CD8-positive, alpha-beta memory T cell (primary cell): ENCODE measurements at regions not wholly inside any gene's neighbourhood (a gene's known extent, or its start where the extent isn't known, plus 50 kb on each side); places are given as distances from the start of the nearest gene placed in this dataset.
A peak's percentile ranks its signal among the peaks of the same experiment; 100 is the strongest.

Experiments used
- CTCF ChIA-PET: fragments of 350-600 bp; sonication (Branson Sonifier 250); formaldehyde crosslinking; loops from one replicate; lab custom pipeline; 2021; ENCODE audit warnings: antibody characterized with exemption; lab: Charles Lee
- POLR2A ChIA-PET: fragments of 350-600 bp; sonication (Branson Sonifier 250); formaldehyde crosslinking; loops from one replicate; lab custom pipeline; 2021; ENCODE audit warnings: antibody characterized with exemption; lab: Charles Lee
- DNase-seq, 5 donors: peaks; one replicate each; pipeline versions ENCODE4 v3.0.0 to v3.0.0-alpha.2; 2020 to 2022; ENCODE audit warnings: mixed read lengths in 1 of 5
- H3K27ac ChIP-seq: one replicate; pipeline ENCODE4 v1.7.0; 2013; ENCODE audit warnings: low read depth, mild to moderate bottlenecking, low read length, moderate library complexity
- H3K27me3 ChIP-seq: 2 replicates; pipeline ENCODE4 v1.7.0; 2013; ENCODE audit warnings: low read length, mild to moderate bottlenecking; ENCODE audit not compliant: insufficient read depth, poor library complexity, severe bottlenecking
- H3K36me3 ChIP-seq: 2 replicates; pipeline ENCODE4 v1.7.0; 2013; ENCODE audit warnings: mild to moderate bottlenecking, low read length, moderate library complexity; ENCODE audit not compliant: insufficient read depth
- H3K4me1 ChIP-seq: 2 replicates; pipeline ENCODE4 v1.7.0; 2013; ENCODE audit warnings: mild to moderate bottlenecking, low read length, moderate library complexity; ENCODE audit not compliant: insufficient read depth
- H3K4me3 ChIP-seq: 2 replicates; pipeline ENCODE4 v1.7.0; 2013; ENCODE audit warnings: mild to moderate bottlenecking, low read length
- H3K9me3 ChIP-seq: 2 replicates; pipeline ENCODE4 v1.7.0; 2013; ENCODE audit warnings: mild to moderate bottlenecking, low read length
- H3K27ac Mint-ChIP-seq, 8 donors: one replicate each; pipeline ENCODE4 v1.8.0; 2020 to 2021; ENCODE audit warnings: mixed read lengths in 8 of 8, mild to moderate bottlenecking in 6 of 8, inconsistent platforms in 3 of 8, moderate library complexity in 3 of 8
- H3K27me3 Mint-ChIP-seq, 2 donors: one replicate each; pipeline ENCODE4 v1.8.0; 2020 to 2021; ENCODE audit warnings: mixed read lengths in 2 of 2, mild to moderate bottlenecking in 1 of 2, moderate library complexity in 1 of 2
- H3K36me3 Mint-ChIP-seq, 3 donors: one replicate each; pipeline ENCODE4 v1.8.0; 2020 to 2021; ENCODE audit warnings: mixed read lengths in 3 of 3, inconsistent platforms in 1 of 3, mild to moderate bottlenecking in 1 of 3
- H3K4me1 Mint-ChIP-seq, 3 donors: one replicate each; pipeline ENCODE4 v1.8.0; 2020 to 2021; ENCODE audit warnings: mixed read lengths in 3 of 3, inconsistent platforms in 1 of 3, mild to moderate bottlenecking in 1 of 3
- H3K4me3 Mint-ChIP-seq, 7 donors: one replicate each; pipeline ENCODE4 v1.8.0; 2020 to 2021; ENCODE audit warnings: mixed read lengths in 7 of 7, mild to moderate bottlenecking in 6 of 7, moderate library complexity in 4 of 7, inconsistent platforms in 2 of 7
- H3K9me3 Mint-ChIP-seq, 5 donors: one replicate each; pipeline ENCODE4 v1.8.0; 2020 to 2022; ENCODE audit warnings: mixed read lengths in 5 of 5, mild to moderate bottlenecking in 3 of 5, moderate library complexity in 2 of 5, inconsistent platforms in 1 of 5

DNA sequence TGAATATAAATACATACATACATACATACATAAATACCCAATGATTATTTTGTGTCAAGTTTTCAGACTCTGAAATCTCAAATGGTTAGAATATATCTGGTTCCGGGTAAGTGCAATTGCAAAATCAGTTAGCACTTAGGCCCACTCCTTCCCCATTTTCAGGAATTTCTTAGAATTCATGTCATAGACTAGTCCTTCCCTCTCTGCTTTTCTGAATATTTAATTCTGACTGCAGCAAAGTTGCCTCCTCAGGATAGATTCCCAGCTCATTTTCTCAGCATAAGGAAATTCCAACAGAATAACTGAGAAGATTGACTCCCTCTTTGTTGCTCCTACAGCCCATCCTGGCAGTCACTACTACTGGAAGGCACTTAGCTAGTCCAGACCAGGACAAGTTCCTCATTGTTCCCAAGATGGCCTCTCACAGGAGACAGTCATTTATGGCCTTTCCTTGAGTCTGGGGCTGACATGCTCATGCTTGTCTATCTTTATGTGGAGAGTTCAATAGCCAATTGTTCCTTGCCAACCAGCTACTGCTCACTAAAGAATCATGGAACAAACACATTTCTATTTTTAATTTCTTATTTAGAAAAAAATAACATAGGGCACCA, 142.9 kb upstream of the ITGB1 start:
- DNase-seq, result no peak
- POLR2A ChIA-PET, result no interaction called here
- H3K4me3 ChIP-seq, result no peak overlapping the region
- no peaks in the 10 kb centered on the region for H3K27me3 ChIP-seq
- CTCF ChIA-PET, result interaction anchor here (1.4 to 2.1 kb wide), 4 partner anchors 15 to 33 kb away, joined by 3 to 6 read pairs (median 4); no protein-coding TSS in a partner anchor
- H3K36me3 Mint-ChIP-seq, result peaks cover 0 to 29% (median 1%) of the 10 kb centered on the region in 3 donors
- H3K9me3 Mint-ChIP-seq, result peaks cover 0 to 6% (median 6%) of the 10 kb centered on the region in 5 donors
- no peak overlapping the region for H3K27ac ChIP-seq
- H3K36me3 ChIP-seq, result no peaks in the 10 kb centered on the region
- H3K27ac Mint-ChIP-seq, result peak overlapping the region; percentile 37 to 96 (median 80)
- H3K4me1 ChIP-seq, result peaks cover 7% of the 10 kb centered on the region
- peak overlapping the region in 1 of 7 donors; percentile 16 for H3K4me3 Mint-ChIP-seq
- no peaks in the 10 kb centered on the region for H3K27me3 Mint-ChIP-seq
- peaks cover 55 to 80% (median 66%) of the 10 kb centered on the region in 3 donors for H3K4me1 Mint-ChIP-seq
- H3K9me3 ChIP-seq, result no peaks in the 10 kb centered on the region

DNA sequence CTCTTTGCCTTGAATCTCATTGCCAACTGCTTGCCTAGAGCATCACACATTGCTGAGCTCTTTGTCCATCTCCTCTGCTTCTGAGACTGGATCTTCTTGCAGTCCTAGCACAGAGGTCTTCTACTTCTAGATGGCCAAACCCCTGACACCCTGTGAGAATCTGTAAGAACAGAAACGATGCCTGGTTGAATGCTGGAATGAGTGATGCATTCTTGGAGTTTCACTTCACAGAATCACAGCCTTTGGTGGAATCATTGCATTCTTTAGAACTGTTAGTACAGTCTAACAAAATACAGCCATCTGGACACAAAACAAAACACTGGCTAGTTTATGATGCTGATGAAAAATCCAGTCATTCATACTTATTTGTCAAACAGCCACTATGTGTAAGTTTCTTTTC, 141.7 kb upstream of the ITGB1 start:
- Mint-ChIP-seq H3K9me3 (peaks cover 5 to 10% (median 7%) of the 10 kb centered on the region in 5 donors), H3K27ac (peak overlapping the region; percentile 55 to 89 (median 82)), H3K36me3 (peaks cover under 1 to 33% (median 2%) of the 10 kb centered on the region in 3 donors), H3K27me3 (no peaks in the 10 kb centered on the region), H3K4me1 (peaks cover 58 to 79% (median 63%) of the 10 kb centered on the region in 3 donors), H3K4me3 (peak overlapping the region in 5 of 7 donors; percentile 33 to 82 (median 55))
- CTCF ChIA-PET, result interaction anchor here (0.9 to 2.1 kb wide), 3 partner anchors 16 to 93 kb away, joined by 3 to 6 read pairs (median 3); no protein-coding TSS in a partner anchor
- H3K4me1 ChIP-seq, result peaks cover 7% of the 10 kb centered on the region
- H3K27me3 ChIP-seq, result no peaks in the 10 kb centered on the region
- H3K36me3 ChIP-seq, result no peaks in the 10 kb centered on the region
- no peak overlapping the region for H3K27ac ChIP-seq
- H3K4me3 ChIP-seq, result no peak overlapping the region
- no peak for DNase-seq
- POLR2A ChIA-PET, result interaction anchor here (1.0 kb wide), 1 partner anchor 11 kb away, joined by 4 read pairs; no protein-coding TSS in a partner anchor
- H3K9me3 ChIP-seq, result no peaks in the 10 kb centered on the region

DNA sequence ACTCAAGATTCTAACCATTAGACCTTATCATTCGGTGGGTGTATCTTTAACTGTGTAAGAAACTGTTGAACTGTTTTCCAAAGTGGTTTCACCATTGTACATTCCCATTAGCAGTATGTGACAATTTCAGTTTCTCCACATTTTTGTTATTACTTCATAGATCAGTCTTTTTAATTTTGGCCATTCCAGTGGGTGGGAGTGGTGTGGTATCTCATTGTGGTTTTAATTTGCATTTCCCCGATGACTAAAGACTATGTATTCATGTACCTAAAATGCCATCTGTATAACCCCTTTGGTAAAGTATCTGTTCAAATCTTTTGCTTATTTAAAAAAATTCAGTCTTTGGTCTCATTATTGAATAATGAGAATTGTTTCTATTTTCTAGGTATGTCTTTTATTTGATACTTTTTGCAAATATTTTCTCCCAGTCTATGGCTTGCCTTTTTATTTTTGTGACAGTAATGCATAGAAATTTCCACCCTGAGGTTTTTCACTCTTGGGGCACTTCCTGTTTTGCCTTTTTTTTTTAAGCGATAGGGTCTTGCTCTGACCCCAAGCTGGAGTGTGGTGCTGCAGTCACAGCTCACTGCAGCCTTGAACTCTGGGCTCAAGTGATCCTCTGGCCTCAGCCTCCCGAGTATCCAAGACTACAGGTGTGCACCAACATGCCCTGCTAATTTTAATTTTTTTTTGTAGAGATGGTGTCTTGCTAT, 141.1 kb upstream of the ITGB1 start:
- POLR2A ChIA-PET, result no interaction called here
- Mint-ChIP-seq H3K36me3 (peaks cover 2 to 31% (median 4%) of the 10 kb centered on the region in 3 donors), H3K27ac (peak overlapping the region; percentile 55 to 89 (median 82)), H3K4me1 (peaks cover 56 to 78% (median 60%) of the 10 kb centered on the region in 3 donors), H3K9me3 (peaks cover 6 to 13% (median 8%) of the 10 kb centered on the region in 5 donors), H3K4me3 (peak overlapping the region; percentile 18 to 82 (median 55)), H3K27me3 (no peaks in the 10 kb centered on the region)
- H3K4me3 ChIP-seq, result no peak overlapping the region
- H3K36me3 ChIP-seq, result no peaks in the 10 kb centered on the region
- no peak overlapping the region for H3K27ac ChIP-seq
- CTCF ChIA-PET, result interaction anchor here (2.1 kb wide), 1 partner anchor 17 kb away, joined by 6 read pairs; no protein-coding TSS in a partner anchor
- H3K27me3 ChIP-seq, result no peaks in the 10 kb centered on the region
- DNase-seq, result no peak
- peaks cover 7% of the 10 kb centered on the region for H3K4me1 ChIP-seq
- no peaks in the 10 kb centered on the region for H3K9me3 ChIP-seq

DNA sequence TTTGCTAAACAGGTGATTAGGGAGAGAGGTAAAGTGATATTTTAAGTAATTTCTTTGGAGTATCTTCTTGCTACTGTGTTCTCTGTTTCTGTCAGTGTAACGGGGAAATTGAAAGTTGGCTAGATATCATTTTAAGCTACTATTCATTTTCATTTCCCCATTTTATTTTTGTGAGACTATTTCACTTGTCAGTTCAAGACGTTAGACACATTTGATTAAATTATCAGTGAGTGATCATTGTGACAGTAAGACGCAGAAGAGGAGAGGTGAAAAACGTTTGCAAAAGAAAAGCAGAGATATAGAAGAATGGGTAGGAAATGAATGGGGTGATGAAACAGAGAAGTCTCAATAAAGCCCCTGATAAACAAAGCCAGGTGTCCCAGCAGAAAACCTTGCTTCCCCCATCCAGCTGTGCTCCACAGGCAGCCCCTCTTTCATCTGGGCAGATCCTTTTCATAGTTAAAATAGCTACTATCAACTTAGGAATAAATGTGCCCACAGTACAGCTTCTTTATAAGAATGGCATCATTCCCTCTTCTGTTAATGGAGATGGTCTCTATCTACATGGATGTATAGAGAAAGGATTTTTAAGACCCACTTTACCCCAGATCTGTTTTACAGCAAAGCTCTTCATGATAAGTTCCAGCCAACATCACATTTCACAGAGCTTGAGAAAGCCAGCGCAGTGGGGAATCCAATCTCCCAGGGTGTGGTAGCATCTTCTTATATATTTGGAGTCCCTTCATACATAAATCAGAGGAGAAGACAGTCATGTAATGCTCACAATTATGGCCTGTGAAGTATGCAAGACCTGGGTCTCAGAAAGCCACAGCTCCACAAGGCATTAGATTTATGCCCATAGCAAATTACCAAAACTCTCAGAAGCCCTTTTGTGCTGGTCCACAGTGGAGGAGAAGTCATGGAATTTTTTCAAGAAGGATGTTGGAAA, 138.1 kb upstream of the ITGB1 start:
- Histone ChIP-seq H3K36me3 (no peaks in the 10 kb centered on the region), H3K4me3 (no peak overlapping the region), H3K27ac (no peak overlapping the region), H3K4me1 (peaks cover 7% of the 10 kb centered on the region), H3K9me3 (no peaks in the 10 kb centered on the region), H3K27me3 (no peaks in the 10 kb centered on the region)
- no peaks in the 10 kb centered on the region for H3K27me3 Mint-ChIP-seq
- peaks cover 44 to 70% (median 47%) of the 10 kb centered on the region in 3 donors for H3K4me1 Mint-ChIP-seq
- H3K27ac Mint-ChIP-seq, result peak overlapping the region in 2 of 8 donors; percentile 49 to 54
- peak overlapping the region in 1 of 7 donors; percentile 52 for H3K4me3 Mint-ChIP-seq
- peaks cover 3 to 38% (median 11%) of the 10 kb centered on the region in 3 donors for H3K36me3 Mint-ChIP-seq
- ChIA-PET CTCF (interaction anchor here (0.6 kb wide), 1 partner anchor 86 kb away, joined by 3 read pairs; no protein-coding TSS in a partner anchor), POLR2A (interaction anchor here (1.2 kb wide), 1 partner anchor 14 kb away, joined by 3 read pairs; no protein-coding TSS in a partner anchor)
- no peak for DNase-seq
- H3K9me3 Mint-ChIP-seq, result peaks cover 2 to 9% (median 7%) of the 10 kb centered on the region in 5 donors

DNA sequence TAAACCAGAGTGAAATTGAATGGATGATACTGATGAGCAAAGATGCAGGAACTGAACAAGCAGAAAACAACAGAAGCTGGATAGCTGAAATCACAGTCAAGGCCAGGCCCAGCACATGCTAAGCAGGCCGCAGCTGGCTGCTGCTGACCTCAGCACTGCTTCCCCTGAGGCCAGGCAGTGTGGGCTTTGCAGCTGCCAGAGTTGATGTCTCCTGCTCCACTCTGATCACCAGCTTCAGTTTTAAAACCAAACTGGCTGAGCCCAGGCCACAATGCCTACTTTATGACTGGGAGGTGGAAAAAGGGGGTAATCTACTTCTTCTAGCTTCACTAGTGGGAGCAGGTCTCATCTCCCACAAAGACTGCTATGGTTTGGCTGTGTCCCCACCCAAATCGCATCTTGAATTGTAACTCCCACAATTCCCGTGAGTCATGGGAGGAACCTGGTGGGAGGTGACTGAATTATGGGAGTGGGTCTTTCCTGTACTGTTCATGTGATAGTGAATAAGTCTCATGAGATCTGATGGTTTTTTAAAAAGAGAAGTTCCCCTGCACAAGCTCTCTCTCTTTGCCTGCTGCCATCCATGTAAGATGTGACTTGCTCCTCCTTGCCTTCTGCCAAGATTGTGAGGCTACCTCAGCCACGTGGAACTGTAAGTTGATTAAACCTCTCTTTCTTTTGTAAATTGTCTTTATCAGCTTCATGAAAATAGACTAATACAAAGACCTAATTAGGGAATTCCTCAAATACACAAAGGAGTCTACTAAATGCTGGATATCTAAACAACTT, 136.4 kb upstream of the ITGB1 start:
- CTCF ChIA-PET, result interaction anchor here (1.4 kb wide), 1 partner anchor 11 kb away, joined by 3 read pairs; no protein-coding TSS in a partner anchor

DNA sequence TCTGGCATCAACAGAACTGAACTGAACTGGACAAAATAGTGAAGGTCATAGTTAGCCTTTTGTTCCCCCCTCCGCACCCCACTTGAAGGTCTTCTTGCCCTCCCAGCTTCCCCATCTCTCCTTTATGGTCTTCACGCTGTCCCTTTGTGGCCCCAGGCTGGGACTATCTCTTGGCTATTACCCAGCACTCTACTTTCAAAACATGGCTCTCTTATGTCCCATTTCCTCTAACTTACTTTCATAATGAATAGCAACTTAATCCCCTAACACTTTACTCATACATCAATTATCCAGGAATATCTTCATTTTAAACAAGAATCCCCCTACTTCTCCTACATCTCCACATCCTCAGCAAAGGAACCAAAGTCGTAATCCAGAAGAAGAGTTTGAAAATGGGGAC, 135.3 kb upstream of the ITGB1 start:
- H3K4me1 ChIP-seq, result peaks cover 3% of the 10 kb centered on the region
- no peaks in the 10 kb centered on the region for H3K36me3 ChIP-seq
- Mint-ChIP-seq H3K9me3 (peaks cover 2 to 12% (median 10%) of the 10 kb centered on the region in 5 donors), H3K4me3 (no peak overlapping the region), H3K36me3 (peaks cover 3 to 49% (median 14%) of the 10 kb centered on the region in 3 donors), H3K4me1 (peaks cover 21 to 64% (median 22%) of the 10 kb centered on the region in 3 donors), H3K27me3 (peaks cover 0 to 1% of the 10 kb centered on the region in 2 donors), H3K27ac (peak overlapping the region in 2 of 8 donors; percentile 3 to 7)
- POLR2A ChIA-PET, result no interaction called here
- H3K9me3 ChIP-seq, result no peaks in the 10 kb centered on the region
- no peak overlapping the region for H3K27ac ChIP-seq
- no peak for DNase-seq
- no peak overlapping the region for H3K4me3 ChIP-seq
- H3K27me3 ChIP-seq, result no peaks in the 10 kb centered on the region
- CTCF ChIA-PET, result interaction anchor here (1.2 kb wide), 1 partner anchor 17 kb away, joined by 3 read pairs; no protein-coding TSS in a partner anchor

More for the DNA sequence above, 136.4 kb upstream of the ITGB1 start:
- peaks cover 0 to 1% of the 10 kb centered on the region in 2 donors for H3K27me3 Mint-ChIP-seq
- no peak overlapping the region for H3K4me3 Mint-ChIP-seq
- POLR2A ChIA-PET, result no interaction called here
- DNase-seq, result no peak
- H3K4me1 Mint-ChIP-seq, result peaks cover 30 to 71% (median 31%) of the 10 kb centered on the region in 3 donors
- H3K9me3 Mint-ChIP-seq, result peaks cover 2 to 11% (median 7%) of the 10 kb centered on the region in 5 donors
- Histone ChIP-seq H3K27ac (no peak overlapping the region), H3K27me3 (no peaks in the 10 kb centered on the region), H3K9me3 (no peaks in the 10 kb centered on the region), H3K4me1 (peaks cover 7% of the 10 kb centered on the region), H3K36me3 (no peaks in the 10 kb centered on the region), H3K4me3 (no peak overlapping the region)
- H3K27ac Mint-ChIP-seq, result peak overlapping the region in 4 of 8 donors; percentile 11 to 61 (median 40)
- peaks cover 3 to 47% (median 13%) of the 10 kb centered on the region in 3 donors for H3K36me3 Mint-ChIP-seq
